OCI-LY7 (cell line): ENCODE measurements at regions not wholly inside any gene's neighbourhood (a gene's known extent, or its start where the extent isn't known, plus 50 kb on each side); places are given as distances from the start of the nearest gene placed in this dataset.

Experiments used
- BruUV-seq: library from RNA; stranded (reverse); fragments of 400-500 nt; replicated peaks from 2 replicates; lab custom pipeline; 2021; lab: Mats Ljungman, UMichigan
- CTCF ChIA-PET: fragments of 300-600 bp; sonication (Branson Sonifier 250); formaldehyde crosslinking; loops from one replicate; lab custom pipeline; 2022; ENCODE audit warnings: antibody characterized with exemption; ENCODE audit not compliant: unreplicated experiment; lab: Charles Lee
- POLR2A ChIA-PET: fragments of 300-600 bp; sonication (Branson Sonifier 250); formaldehyde crosslinking; loops from one replicate; lab custom pipeline; 2022; ENCODE audit warnings: antibody characterized with exemption; lab: Charles Lee
- DNase-seq: peaks from one replicate; pipeline ENCODE4 v3.0.0-alpha.2; 2015; ENCODE audit warnings: low spot score
- H2AFZ ChIP-seq: fragments of 200-600 bp; sonication (generic), shearing (Covaris generic); 2 replicates; pipeline ENCODE4 v1.6.1; 2014; ENCODE audit warnings: mild to moderate bottlenecking, antibody characterized with exemption, low read length, moderate library complexity
- H3K27ac ChIP-seq: fragments of 200-600 bp; sonication (generic); 2 replicates; pipeline ENCODE4 v1.5.1; 2014; ENCODE audit warnings: mixed run types, low read depth, mild to moderate bottlenecking, moderate library complexity, low read length, inconsistent platforms; ENCODE audit not compliant: poor library complexity, severe bottlenecking
- H3K36me3 ChIP-seq: fragments of 200-600 bp; sonication (generic); 2 replicates; pipeline ENCODE4 v1.6.1; 2014; ENCODE audit warnings: mild to moderate bottlenecking, antibody characterized with exemption, low read length, moderate library complexity, mixed read lengths; ENCODE audit not compliant: insufficient read depth
- H3K4me1 ChIP-seq: fragments of 200-600 bp; sonication (generic); 2 replicates; pipeline ENCODE4 v1.5.1; 2014; ENCODE audit warnings: mild to moderate bottlenecking, low read length; ENCODE audit not compliant: insufficient read depth, poor library complexity, severe bottlenecking
- H3K4me2 ChIP-seq: fragments of 200-600 bp; sonication (generic); 2 replicates; pipeline ENCODE4 v1.6.1; 2014; ENCODE audit warnings: mild to moderate bottlenecking, low read length
- H3K4me3 ChIP-seq: fragments of 200-600 bp; sonication (generic); 2 replicates; pipeline ENCODE4 v1.5.1; 2014; ENCODE audit warnings: mild to moderate bottlenecking, low read depth, low read length; ENCODE audit not compliant: poor library complexity, severe bottlenecking
- H3K79me2 ChIP-seq: fragments of 200-600 bp; sonication (generic); 2 replicates; pipeline ENCODE4 v1.6.1; 2016; ENCODE audit warnings: low read depth, mild to moderate bottlenecking, low read length, moderate library complexity, mixed read lengths; ENCODE audit not compliant: insufficient read depth
- H3K9me2 ChIP-seq: fragments of 200-600 bp; sonication (generic); 2 replicates; pipeline ENCODE4 v1.6.1; 2016; ENCODE audit warnings: mild to moderate bottlenecking, low read length, mixed read lengths; ENCODE audit not compliant: insufficient read depth
- H3K9me3 ChIP-seq: fragments of 200-600 bp; sonication (generic); 2 replicates; pipeline ENCODE4 v1.6.1; 2014; ENCODE audit warnings: mild to moderate bottlenecking, mixed run types, low read length, mixed read lengths
- H4K20me1 ChIP-seq: fragments of 200-600 bp; sonication (generic); 2 replicates; pipeline ENCODE4 v1.6.1; 2014; ENCODE audit warnings: mild to moderate bottlenecking, antibody characterized with exemption, low read length, moderate library complexity, mixed read lengths; ENCODE audit not compliant: insufficient read depth
- CTCF ChIP-seq: fragments of 200-600 bp; sonication (generic); conservative IDR thresholded peaks from 2 replicates; pipeline ENCODE4 v1.5.1; 2014; ENCODE audit warnings: mild to moderate bottlenecking, antibody characterized with exemption, low read length, moderate library complexity, mixed read lengths
- EZH2phosphoT487 ChIP-seq: fragments of 200-600 bp; sonication (generic); IDR thresholded peaks from 2 replicates; pipeline ENCODE4 v1.6.1; 2018; ENCODE audit warnings: low read depth, borderline replicate concordance, mild to moderate bottlenecking, mixed run types, antibody characterized with exemption, low read length, moderate library complexity, mixed read lengths
- intact Hi-C: fragments of 100-400 bp; cut with micrococcal nuclease; formaldehyde crosslinking; loops from one replicate; pipeline ENCODE4 v1.10.0; 2022; ENCODE audit not compliant: unreplicated experiment

GRCh38 chr5:2022436-2022835, 139.7 kb upstream of the IRX4 start:
- H3K4me2 ChIP-seq, result no peak overlapping the region
- H3K9me2 ChIP-seq, result no peaks in the 10 kb centered on the region
- no peak for TF ChIP-seq EZH2phosphoT487
- no peak for TF ChIP-seq CTCF
- ChIA-PET POLR2A (interaction anchor here (0.6 kb wide), 1 partner anchor 340 kb away, joined by 4 read pairs; no protein-coding TSS in a partner anchor), CTCF (no interaction called here)
- H3K4me1 ChIP-seq, result no peaks in the 10 kb centered on the region
- H3K79me2 ChIP-seq, result no peaks in the 10 kb centered on the region
- no peak for DNase-seq
- BruUV-seq, result no TSS peak
- no peaks in the 10 kb centered on the region for H4K20me1 ChIP-seq
- 0 out of 2 replicates have a peak, but pooled peaks cover 3% of the 10 kb centered on the region for H3K9me3 ChIP-seq
- no peak overlapping the region for H2AFZ ChIP-seq
- no peak overlapping the region for H3K27ac ChIP-seq
- H3K36me3 ChIP-seq, result no peaks in the 10 kb centered on the region
- intact Hi-C loops, result no loop called here
- no peak overlapping the region for H3K4me3 ChIP-seq

DNA sequence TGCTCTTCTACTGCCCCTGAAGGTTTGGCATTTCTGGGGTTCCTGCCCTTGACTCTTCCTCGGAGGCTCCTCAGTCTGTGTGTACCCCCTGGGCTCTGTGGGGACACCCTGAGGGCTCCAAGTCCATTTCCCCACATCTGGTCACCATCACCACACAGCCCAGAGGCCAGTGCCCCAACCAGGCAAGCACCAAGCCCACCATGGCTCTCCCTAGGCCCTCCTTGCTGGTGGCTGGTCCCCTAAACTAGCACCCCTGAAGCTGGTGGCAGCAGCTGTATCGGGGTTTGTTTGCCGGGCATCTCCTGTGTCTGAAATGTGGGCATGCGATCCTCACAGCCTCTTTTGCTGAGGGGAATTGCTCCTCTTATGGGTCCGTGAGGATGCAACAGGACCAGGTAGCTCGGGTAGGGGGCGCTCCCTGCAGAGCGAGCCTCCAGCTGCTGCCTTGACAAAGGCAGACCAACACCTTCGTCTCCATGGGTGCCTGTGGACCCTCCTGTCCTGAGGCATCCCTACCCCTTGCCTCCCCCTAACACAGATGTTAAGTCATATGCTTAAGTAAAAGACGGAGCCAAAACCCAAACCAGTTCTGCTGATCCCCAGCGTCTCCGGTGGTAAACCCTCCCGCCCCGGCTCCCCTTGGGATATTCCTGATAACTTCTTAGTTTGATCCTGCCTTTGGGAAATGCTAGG, 138.9 kb upstream of the IRX4 start:
- no peak overlapping the region for H3K4me2 ChIP-seq
- 0 out of 2 replicates have a peak, but pooled peaks cover 2% of the 10 kb centered on the region for H3K9me3 ChIP-seq
- ChIA-PET POLR2A (no interaction called here), CTCF (no interaction called here)
- no peaks in the 10 kb centered on the region for H4K20me1 ChIP-seq
- no peak overlapping the region for H2AFZ ChIP-seq
- no TSS peak for BruUV-seq
- DNase-seq, result no peak
- intact Hi-C loops, result no loop called here
- H3K9me2 ChIP-seq, result no peaks in the 10 kb centered on the region
- no peak for TF ChIP-seq EZH2phosphoT487
- no peak for TF ChIP-seq CTCF
- no peaks in the 10 kb centered on the region for H3K79me2 ChIP-seq
- no peaks in the 10 kb centered on the region for H3K4me1 ChIP-seq
- no peak overlapping the region for H3K27ac ChIP-seq
- H3K36me3 ChIP-seq, result no peaks in the 10 kb centered on the region
- H3K4me3 ChIP-seq, result no peak overlapping the region

GRCh38 chr5:2020730-2021129, 138.0 kb upstream of the IRX4 start:
- CTCF ChIA-PET, result no interaction called here
- BruUV-seq, result no TSS peak
- no peaks in the 10 kb centered on the region for H3K9me2 ChIP-seq

More at GRCh38 chr5:2020730-2021129, 138.0 kb upstream of the IRX4 start:
- H2AFZ ChIP-seq, result no peak overlapping the region
- H3K9me3 ChIP-seq, result no peaks in the 10 kb centered on the region
- no peaks in the 10 kb centered on the region for H4K20me1 ChIP-seq
- H3K4me1 ChIP-seq, result no peaks in the 10 kb centered on the region
- POLR2A ChIA-PET, result no interaction called here
- no peaks in the 10 kb centered on the region for H3K36me3 ChIP-seq
- no peak overlapping the region for H3K27ac ChIP-seq
- intact Hi-C loops, result no loop called here
- no peak for DNase-seq
- H3K4me3 ChIP-seq, result no peak overlapping the region
- no peaks in the 10 kb centered on the region for H3K79me2 ChIP-seq
- TF ChIP-seq EZH2phosphoT487 (no peak), CTCF (no peak)
- H3K4me2 ChIP-seq, result no peak overlapping the region
